Type B pancreatic cell (in vitro differentiated cells): ENCODE measurements at regions not wholly inside any gene's neighbourhood (a gene's known extent, or its start where the extent isn't known, plus 50 kb on each side); places are given as distances from the start of the nearest gene placed in this dataset.
"Not testable (repeated sequence)": the region's sequence is repeated elsewhere in the genome, so short reads cannot be mapped to it uniquely, and the experiment has no call there.

ENCODE experiments used
- DNase-seq: peaks from one replicate; pipeline ENCODE4 v3.0.0; 2021; ENCODE audit warnings: mixed read lengths; ENCODE audit not compliant: unreplicated experiment; ENCODE audit errors: extremely low spot score
- H3K27ac Mint-ChIP-seq: 2 replicates; pipeline ENCODE4 v1.8.0; 2021; ENCODE audit warnings: mild to moderate bottlenecking, mixed read lengths
- H3K27me3 Mint-ChIP-seq: 2 replicates; pipeline ENCODE4 v1.8.0; 2021; ENCODE audit warnings: mixed read lengths
- H3K36me3 Mint-ChIP-seq: 2 replicates; pipeline ENCODE4 v1.8.0; 2021; ENCODE audit warnings: mixed read lengths
- H3K4me1 Mint-ChIP-seq: one replicate; pipeline ENCODE4 v1.8.0; 2021; ENCODE audit warnings: mixed read lengths; ENCODE audit not compliant: unreplicated experiment
- H3K4me3 Mint-ChIP-seq: 2 replicates; pipeline ENCODE4 v1.8.0; 2021; ENCODE audit warnings: mild to moderate bottlenecking, mixed read lengths
- H3K9me3 Mint-ChIP-seq: 2 replicates; pipeline ENCODE4 v1.8.0; 2021; ENCODE audit warnings: mixed read lengths
- CTCF ChIP-seq: fragments of 200-600 bp; sonication (generic); conservative IDR thresholded peaks from 2 replicates; pipeline ENCODE4 v1.5.0; 2021; ENCODE audit warnings: antibody characterized with exemption, mild to moderate bottlenecking

DNA sequence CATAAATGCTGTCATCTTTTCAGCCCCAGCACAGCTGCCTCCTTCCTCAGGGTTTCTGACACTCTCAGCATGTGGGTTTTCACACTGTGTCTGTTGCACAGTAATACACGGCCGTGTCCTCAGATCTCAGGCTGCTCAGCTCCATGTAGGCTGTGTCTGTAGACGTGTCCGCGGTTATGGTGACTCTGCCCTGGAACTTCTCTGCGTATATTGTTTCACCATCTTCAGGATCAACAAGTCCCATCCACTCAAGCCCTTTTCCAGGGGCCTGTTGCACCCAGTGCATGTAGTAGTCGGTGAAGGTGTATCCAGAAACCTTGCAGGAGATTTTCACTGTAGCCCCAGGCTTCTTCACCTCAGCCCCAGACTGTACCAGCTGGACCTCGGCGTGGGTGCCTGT, 1210.6 kb downstream of the TMEM121 start:
- Mint-ChIP-seq H3K9me3 (no peaks in the 10 kb centered on the region), H3K36me3 (no peaks in the 10 kb centered on the region), H3K27me3 (no peaks in the 10 kb centered on the region), H3K4me1 (no peaks in the 10 kb centered on the region), H3K27ac (no peak overlapping the region), H3K4me3 (no peak overlapping the region)
- no peak for DNase-seq
- no peak for TF ChIP-seq CTCF

- no peak for TF ChIP-seq CTCF
- H3K27me3 Mint-ChIP-seq, result no peaks in the 10 kb centered on the region
- H3K36me3 Mint-ChIP-seq, result no peaks in the 10 kb centered on the region
- DNase-seq, result no peak
- H3K4me1 Mint-ChIP-seq, result no peaks in the 10 kb centered on the region
- no peak overlapping the region for H3K27ac Mint-ChIP-seq
- H3K4me3 Mint-ChIP-seq, result no peak overlapping the region
- no peaks in the 10 kb centered on the region for H3K9me3 Mint-ChIP-seq
These were observed 1211.7 kb downstream of the TMEM121 start for GRCh38 chr14:106738075-106738474.

DNA sequence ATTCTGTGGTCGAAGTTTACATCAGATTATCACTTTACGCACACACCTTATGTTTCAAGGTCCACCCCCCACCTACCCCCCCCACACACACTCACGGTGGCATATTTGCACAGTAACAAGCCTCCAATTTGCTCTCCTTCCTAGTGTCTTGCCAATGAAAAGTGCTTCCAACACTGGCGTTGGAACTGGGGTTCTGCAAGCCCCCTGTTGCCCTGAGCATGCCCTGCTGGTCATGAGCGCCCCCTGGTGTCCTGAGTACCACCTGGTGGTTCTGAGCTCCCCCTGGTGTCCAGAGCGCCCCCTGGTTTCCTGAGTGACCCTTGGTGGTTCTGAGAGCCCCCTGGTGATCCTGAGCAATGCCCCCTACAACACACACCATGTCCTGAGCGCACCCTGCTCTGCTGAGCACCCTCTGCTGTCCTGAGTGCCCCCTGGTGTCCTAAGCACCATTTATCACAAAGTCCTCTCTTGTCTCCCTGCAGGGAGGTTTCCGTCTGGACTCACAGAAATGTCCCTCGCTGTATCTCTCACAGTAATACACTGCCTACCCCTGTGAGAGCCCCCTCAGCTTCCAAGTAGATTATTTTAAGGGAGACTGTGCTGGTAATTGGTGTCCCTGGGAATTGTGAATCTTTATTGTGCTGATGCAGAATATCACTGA, 1212.3 kb downstream of the TMEM121 start:
- H3K9me3 Mint-ChIP-seq, H3K4me1 Mint-ChIP-seq, DNase-seq, H3K27me3 Mint-ChIP-seq, H3K36me3 Mint-ChIP-seq, H3K27ac Mint-ChIP-seq, H3K4me3 Mint-ChIP-seq: not testable (repeated sequence)

- not testable (repeated sequence) for H3K27ac Mint-ChIP-seq, H3K36me3 Mint-ChIP-seq, H3K27me3 Mint-ChIP-seq, H3K4me3 Mint-ChIP-seq, DNase-seq, H3K9me3 Mint-ChIP-seq, H3K4me1 Mint-ChIP-seq
These were observed 1214.9 kb downstream of the TMEM121 start for GRCh38 chr14:106741086-106741827.

GRCh38 chr14:106745016-106745767, 1218.8 kb downstream of the TMEM121 start:
- not testable (repeated sequence) for H3K27ac Mint-ChIP-seq, H3K4me1 Mint-ChIP-seq, DNase-seq, H3K27me3 Mint-ChIP-seq, H3K36me3 Mint-ChIP-seq, H3K9me3 Mint-ChIP-seq, H3K4me3 Mint-ChIP-seq

GRCh38 chr14:106750089-106750488, 1223.7 kb downstream of the TMEM121 start:
- not testable (repeated sequence) for H3K4me3 Mint-ChIP-seq, DNase-seq, H3K27me3 Mint-ChIP-seq, H3K36me3 Mint-ChIP-seq, H3K27ac Mint-ChIP-seq, H3K4me1 Mint-ChIP-seq, H3K9me3 Mint-ChIP-seq

DNA sequence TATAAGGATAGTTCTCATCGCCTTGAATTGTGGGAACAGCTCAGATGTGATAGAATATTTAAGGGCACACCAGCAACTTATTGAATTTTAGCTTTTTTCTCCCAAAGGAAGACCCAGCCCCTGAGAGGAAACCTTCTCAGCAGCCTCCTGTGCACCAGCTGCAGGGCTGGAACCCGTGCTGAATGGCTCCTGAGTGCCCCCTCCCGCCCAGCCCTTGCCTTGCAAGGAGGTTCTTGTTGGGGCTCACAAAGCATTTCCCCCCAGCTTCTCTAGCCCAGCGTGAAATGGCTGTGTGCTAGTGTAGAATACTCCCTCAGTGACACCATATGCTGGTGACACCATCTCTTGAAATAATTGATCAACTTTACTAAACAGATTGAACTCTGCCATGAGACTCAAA, 1227.4 kb downstream of the TMEM121 start:
- not testable (repeated sequence) for DNase-seq, H3K27me3 Mint-ChIP-seq, H3K4me1 Mint-ChIP-seq, H3K27ac Mint-ChIP-seq, H3K9me3 Mint-ChIP-seq, H3K4me3 Mint-ChIP-seq, H3K36me3 Mint-ChIP-seq

GRCh38 chr14:106757444-106757843, 1231.1 kb downstream of the TMEM121 start:
- DNase-seq, H3K9me3 Mint-ChIP-seq, H3K4me1 Mint-ChIP-seq, H3K27me3 Mint-ChIP-seq, H3K4me3 Mint-ChIP-seq, H3K27ac Mint-ChIP-seq, H3K36me3 Mint-ChIP-seq: not testable (repeated sequence)

GRCh38 chr14:106761886-106762816, 1235.8 kb downstream of the TMEM121 start:
- not testable (repeated sequence) for H3K4me1 Mint-ChIP-seq, H3K27ac Mint-ChIP-seq, H3K9me3 Mint-ChIP-seq, H3K4me3 Mint-ChIP-seq, H3K27me3 Mint-ChIP-seq, DNase-seq, H3K36me3 Mint-ChIP-seq
